Upper lobe of right lung (tissue), 1 donor: ENCODE measurements at regions not wholly inside any gene's neighbourhood (a gene's known extent, or its start where the extent isn't known, plus 50 kb on each side); places are given as distances from the start of the nearest gene placed in this dataset.

Experiments used
- ATAC-seq: fragments of 200-7000 bp; cut with Tn5 transposase; one replicate; pipeline ENCODE4 v1.9.1; 2020; ENCODE audit warnings: mild to moderate bottlenecking, moderate library complexity
- DNase-seq: peaks from one replicate; pipeline ENCODE4 v3.0.0-alpha.2; 2020
- H3K27ac ChIP-seq: fragments of 200-600 bp; one replicate; pipeline ENCODE4 v1.8.0; 2022
- H3K27me3 ChIP-seq: fragments of 200-600 bp; one replicate; pipeline ENCODE4 v1.8.0; 2022; ENCODE audit warnings: mild to moderate bottlenecking
- H3K36me3 ChIP-seq: fragments of 200-600 bp; one replicate; pipeline ENCODE4 v1.8.0; 2022
- H3K4me1 ChIP-seq: fragments of 200-600 bp; one replicate; pipeline ENCODE4 v1.8.0; 2022
- H3K4me3 ChIP-seq: fragments of 200-600 bp; one replicate; pipeline ENCODE4 v1.8.0; 2022; ENCODE audit warnings: mild to moderate bottlenecking
- H3K9me3 ChIP-seq: fragments of 200-600 bp; one replicate; pipeline ENCODE4 v1.8.0; 2022
- intact Hi-C: fragments of 100-400 bp; cut with DNase I; formaldehyde crosslinking; loops from one replicate; pipeline ENCODE4 v1.11.0; 2022
- TF ChIP-seq, protein P1 (sequence below): fragments of 200-600 bp; IDR thresholded peaks from one replicate; pipeline ENCODE4 v1.8.0; 2022; ENCODE audit warnings: antibody characterized with exemption
- donor health status: DM: no; HTN: yes; CAD: no; lungs with severe emphysema.

DNA sequence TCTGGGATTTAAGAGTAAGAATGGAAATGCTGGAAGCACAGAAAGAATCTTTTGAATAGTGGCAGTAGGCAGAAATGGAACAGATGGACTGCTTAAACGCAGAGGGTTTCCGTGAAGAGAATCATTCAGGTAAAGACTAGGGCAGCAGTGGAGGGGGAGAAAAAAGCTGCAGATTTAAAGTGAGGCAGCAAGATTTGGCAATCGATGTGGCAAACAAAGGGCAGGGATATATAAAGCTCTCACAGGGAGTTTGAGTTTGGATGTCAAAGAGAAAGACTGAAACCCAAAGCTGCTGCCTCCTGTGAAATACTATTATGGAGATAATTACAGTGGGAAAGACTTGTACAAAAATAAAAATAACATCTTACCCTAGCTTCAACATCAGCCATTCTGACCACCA, 384.0 kb downstream of the CENPC start:
- Histone ChIP-seq H3K27ac (no peak overlapping the region), H3K9me3 (no peaks in the 10 kb centered on the region), H3K27me3 (no peaks in the 10 kb centered on the region), H3K36me3 (no peaks in the 10 kb centered on the region), H3K4me1 (no peaks in the 10 kb centered on the region), H3K4me3 (no peak overlapping the region)
- intact Hi-C loops = no loop called here
- no peak for DNase-seq
- ATAC-seq = no peak
- TF ChIP-seq, protein P1, sequence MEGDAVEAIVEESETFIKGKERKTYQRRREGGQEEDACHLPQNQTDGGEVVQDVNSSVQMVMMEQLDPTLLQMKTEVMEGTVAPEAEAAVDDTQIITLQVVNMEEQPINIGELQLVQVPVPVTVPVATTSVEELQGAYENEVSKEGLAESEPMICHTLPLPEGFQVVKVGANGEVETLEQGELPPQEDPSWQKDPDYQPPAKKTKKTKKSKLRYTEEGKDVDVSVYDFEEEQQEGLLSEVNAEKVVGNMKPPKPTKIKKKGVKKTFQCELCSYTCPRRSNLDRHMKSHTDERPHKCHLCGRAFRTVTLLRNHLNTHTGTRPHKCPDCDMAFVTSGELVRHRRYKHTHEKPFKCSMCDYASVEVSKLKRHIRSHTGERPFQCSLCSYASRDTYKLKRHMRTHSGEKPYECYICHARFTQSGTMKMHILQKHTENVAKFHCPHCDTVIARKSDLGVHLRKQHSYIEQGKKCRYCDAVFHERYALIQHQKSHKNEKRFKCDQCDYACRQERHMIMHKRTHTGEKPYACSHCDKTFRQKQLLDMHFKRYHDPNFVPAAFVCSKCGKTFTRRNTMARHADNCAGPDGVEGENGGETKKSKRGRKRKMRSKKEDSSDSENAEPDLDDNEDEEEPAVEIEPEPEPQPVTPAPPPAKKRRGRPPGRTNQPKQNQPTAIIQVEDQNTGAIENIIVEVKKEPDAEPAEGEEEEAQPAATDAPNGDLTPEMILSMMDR = no peak

DNA sequence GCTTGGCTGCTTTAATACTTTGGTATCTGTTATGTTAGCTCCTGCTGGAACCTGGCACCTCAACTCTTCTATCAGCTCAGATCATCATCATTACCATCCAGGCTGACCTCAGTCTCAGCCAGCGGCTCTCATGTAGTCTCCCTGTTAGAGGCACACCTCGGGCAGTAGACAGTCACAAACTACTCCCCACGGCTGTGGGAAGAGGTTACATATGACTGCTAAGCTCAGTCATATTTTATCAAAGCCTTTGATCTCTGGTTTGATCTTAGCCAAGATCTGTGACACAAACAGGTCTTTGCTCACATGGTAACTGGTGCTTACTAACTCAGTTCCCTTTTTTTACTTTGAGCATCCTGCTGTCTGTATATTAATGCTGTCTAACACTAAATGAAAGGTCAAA, 384.9 kb downstream of the CENPC start:
- DNase-seq (no peak), ATAC-seq (no peak)
- Histone ChIP-seq H3K9me3 (no peaks in the 10 kb centered on the region), H3K36me3 (no peaks in the 10 kb centered on the region), H3K4me1 (no peaks in the 10 kb centered on the region), H3K27me3 (no peaks in the 10 kb centered on the region), H3K27ac (no peak overlapping the region), H3K4me3 (no peak overlapping the region)
- TF ChIP-seq, protein P1 = no peak
- intact Hi-C loops = no loop called here

DNA sequence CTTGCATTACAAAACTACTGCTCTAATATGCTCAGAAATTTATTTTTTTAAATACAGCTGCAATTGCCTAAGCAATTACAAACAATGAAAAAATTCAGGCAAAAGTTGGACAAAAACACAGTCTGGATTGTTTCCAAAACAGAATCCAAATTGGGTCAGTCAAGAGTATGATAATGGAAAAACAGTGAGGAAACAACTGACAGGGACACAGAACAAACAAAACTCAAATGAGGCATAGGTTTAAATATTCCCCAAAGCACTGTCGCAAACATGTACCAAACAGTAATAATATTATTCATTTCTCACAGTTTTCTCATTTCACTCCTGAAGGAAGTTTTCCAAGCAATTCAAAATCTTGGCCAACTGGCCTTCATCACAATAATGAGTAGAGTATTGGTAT, 386.6 kb downstream of the CENPC start:
- ATAC-seq = no peak
- intact Hi-C loops = no loop called here

DNA sequence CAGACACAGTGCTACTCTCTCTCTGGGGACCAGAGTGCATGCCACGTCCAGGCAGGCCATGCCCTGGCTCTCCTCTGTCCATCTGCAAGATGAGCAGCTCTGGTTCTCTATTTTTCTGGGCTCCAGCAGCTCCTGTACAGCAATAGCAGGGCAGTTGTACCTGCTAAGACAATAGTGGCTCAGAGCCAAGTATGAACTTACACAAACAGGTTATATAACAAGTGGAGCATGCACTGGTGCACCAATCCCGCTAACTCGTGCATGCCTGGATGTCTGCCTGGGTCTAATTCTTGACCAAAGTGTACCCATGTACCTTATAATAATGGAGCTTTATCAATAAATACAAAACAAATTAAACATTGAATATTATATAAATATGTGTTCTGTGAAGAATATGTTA, 392.3 kb downstream of the CENPC start:
- Histone ChIP-seq H3K9me3 (no peaks in the 10 kb centered on the region), H3K4me1 (no peaks in the 10 kb centered on the region), H3K27me3 (no peaks in the 10 kb centered on the region), H3K36me3 (no peaks in the 10 kb centered on the region), H3K27ac (no peak overlapping the region), H3K4me3 (no peak overlapping the region)
- no peak for ATAC-seq
- TF ChIP-seq, protein P1 = no peak
- intact Hi-C loops = no loop called here
- DNase-seq = no peak

More for the DNA sequence above, 386.6 kb downstream of the CENPC start:
- Histone ChIP-seq H3K4me1 (no peaks in the 10 kb centered on the region), H3K9me3 (no peaks in the 10 kb centered on the region), H3K4me3 (no peak overlapping the region), H3K27ac (no peak overlapping the region), H3K27me3 (no peaks in the 10 kb centered on the region), H3K36me3 (no peaks in the 10 kb centered on the region)
- TF ChIP-seq, protein P1 = no peak
- no peak for DNase-seq

DNA sequence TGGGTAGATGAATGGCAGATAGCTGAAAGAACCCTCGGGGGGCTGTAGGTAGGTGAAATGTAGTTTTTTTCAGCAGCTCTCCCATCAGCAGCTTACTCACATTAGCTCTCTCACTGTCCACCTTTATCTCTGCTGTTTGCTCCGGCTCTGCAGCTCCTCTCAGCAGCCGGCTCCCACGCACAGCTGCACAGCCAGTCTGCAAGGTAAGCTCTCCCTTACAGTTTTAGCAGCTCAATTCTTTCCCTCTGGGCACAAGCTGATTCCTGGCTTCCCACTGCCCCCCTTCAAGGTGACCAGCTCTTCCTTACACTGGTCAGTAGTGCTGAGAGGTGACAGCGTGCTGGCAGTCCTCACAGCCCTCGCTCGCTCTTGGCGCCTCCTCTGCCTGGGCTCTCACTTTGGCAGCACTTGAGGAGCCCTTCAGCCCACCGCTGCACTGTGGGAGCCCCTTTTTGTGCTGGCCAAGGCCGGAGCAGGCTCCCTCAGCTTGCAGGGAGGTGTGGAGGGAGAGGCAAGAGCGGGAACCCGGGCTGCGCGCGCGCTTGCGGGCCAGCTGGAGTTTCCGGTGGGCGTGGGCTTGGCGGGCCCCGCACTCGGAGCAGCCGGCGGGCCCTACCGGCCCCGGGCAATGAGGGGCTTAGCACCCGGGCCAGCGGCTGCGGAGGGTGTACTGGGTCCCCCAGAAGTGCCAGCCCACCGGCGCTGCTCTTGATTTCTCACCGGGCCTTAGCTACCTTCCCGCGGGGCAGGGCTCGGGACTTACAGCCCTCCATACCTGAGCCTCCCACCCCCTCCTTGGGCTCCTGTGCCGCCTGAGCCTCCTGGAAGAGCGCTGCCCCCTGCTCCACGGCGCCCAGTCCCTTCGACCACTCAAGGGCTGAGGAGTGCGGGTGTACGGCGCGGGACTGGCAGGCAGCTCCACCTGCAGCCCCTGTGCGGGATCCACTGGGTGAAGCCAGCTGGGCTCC, 393.6 kb downstream of the CENPC start:
- DNase-seq = no peak
- H3K36me3 ChIP-seq = no peaks in the 10 kb centered on the region
- intact Hi-C loops = no loop called here
- H3K4me3 ChIP-seq = no peak overlapping the region
- no peaks in the 10 kb centered on the region for H3K9me3 ChIP-seq
- H3K4me1 ChIP-seq = no peaks in the 10 kb centered on the region
- TF ChIP-seq, protein P1 = no peak
- no peaks in the 10 kb centered on the region for H3K27me3 ChIP-seq
- no peak for ATAC-seq
- no peak overlapping the region for H3K27ac ChIP-seq
